ENCODE measurements at regions not wholly inside any gene's neighbourhood (a gene's known extent, or its start where the extent isn't known, plus 50 kb on each side); places are given as distances from the start of the nearest gene placed in this dataset.
"Not testable (repeated sequence)": the region's sequence is repeated elsewhere in the genome, so short reads cannot be mapped to it uniquely, and the experiment has no call there.

DNA sequence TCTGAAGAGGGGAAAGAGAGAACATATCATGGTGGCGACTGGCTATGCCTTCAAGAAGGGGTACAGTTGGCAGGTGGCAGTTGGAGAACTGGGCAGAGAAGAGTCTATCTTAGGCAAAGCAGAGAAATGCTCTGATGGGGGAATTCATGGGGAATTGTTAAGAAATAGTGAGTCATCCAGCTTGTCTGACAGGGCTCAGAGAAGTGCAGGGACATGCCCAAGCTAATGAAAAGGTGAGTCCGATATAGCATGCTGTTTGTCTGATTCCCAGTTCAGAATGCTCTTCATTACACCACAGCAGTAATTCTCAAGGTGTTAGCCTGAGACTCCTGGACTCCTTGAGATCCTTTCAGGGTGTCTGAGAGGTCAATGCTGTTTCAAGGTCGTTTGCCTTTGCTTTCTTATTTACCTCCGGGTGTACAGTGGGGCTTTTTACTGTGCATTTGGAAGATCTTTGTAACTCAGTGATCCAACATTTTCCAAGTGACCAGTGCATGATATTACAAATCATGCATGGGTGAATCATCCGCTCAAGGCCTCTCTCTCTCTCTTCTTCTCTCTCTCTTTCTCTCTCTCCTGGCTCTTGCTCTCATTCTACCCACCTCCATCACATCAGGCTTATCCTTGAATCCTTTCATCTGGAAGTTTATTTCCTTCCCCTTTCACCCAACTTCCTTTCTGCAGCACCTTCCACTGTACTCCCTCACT, 51.5 kb upstream of the PAX8 start:
- CTCF ChIA-PET; H3K4me3 Mint-ChIP-seq; H3K4me3 ChIP-seq (ENCODE audit: low read length); intact Hi-C loops (cut with DNase I, micrococcal nuclease); H3K27ac ChIP-seq (ENCODE audit: low read depth in 1 of 2, low read length in 2 of 2); POLR2A ChIA-PET; ATAC-seq (ENCODE audit: poor library complexity); H3K36me3 Mint-ChIP-seq (ENCODE audit: low read depth); H3K4me1 ChIP-seq (ENCODE audit: insufficient read depth, low read length); DNase-seq; H3K36me3 ChIP-seq (ENCODE audit: insufficient read depth, low read length); H3K27me3 Mint-ChIP-seq; H3K4me1 Mint-ChIP-seq (ENCODE audit: low read depth); H3K9me3 Mint-ChIP-seq; H3K27ac Mint-ChIP-seq; H3K27me3 ChIP-seq (ENCODE audit: control insufficient read depth in 1 of 2, insufficient read depth in 2 of 2, low read length in 2 of 2); H3K9me3 ChIP-seq (ENCODE audit: control insufficient read depth in 1 of 2, insufficient read depth in 1 of 2, low read length in 2 of 2): not testable (repeated sequence)

DNA sequence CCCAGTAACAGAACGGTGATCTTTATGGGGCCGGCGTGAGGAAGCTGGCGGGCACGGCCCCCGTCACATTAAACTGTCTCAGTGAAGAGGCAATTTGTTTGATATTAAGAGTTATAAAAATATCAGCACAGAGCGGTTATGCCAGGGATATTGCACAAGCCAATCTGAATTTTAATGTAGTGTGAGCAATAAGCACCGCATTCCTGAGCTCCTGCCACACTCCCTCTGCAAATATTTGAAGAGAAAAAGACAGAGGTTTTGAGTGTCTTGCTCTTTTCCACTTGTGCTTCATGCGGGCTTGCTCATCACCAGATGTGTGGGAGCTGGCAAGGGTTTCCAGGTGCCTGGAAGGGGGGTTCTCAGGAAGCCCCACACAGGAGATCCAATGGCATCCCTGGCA, 50.3 kb upstream of the PAX8 start:
- H3K4me1 ChIP-seq (ENCODE audit: insufficient read depth, low read length); CTCF ChIA-PET; H3K36me3 Mint-ChIP-seq (ENCODE audit: low read depth); POLR2A ChIA-PET; H3K27me3 ChIP-seq (ENCODE audit: control insufficient read depth in 1 of 2, insufficient read depth in 2 of 2, low read length in 2 of 2); H3K4me3 ChIP-seq (ENCODE audit: low read length); H3K9me3 Mint-ChIP-seq; H3K36me3 ChIP-seq (ENCODE audit: insufficient read depth, low read length); H3K4me1 Mint-ChIP-seq (ENCODE audit: low read depth); ATAC-seq (ENCODE audit: poor library complexity); H3K4me3 Mint-ChIP-seq; H3K9me3 ChIP-seq (ENCODE audit: control insufficient read depth in 1 of 2, insufficient read depth in 1 of 2, low read length in 2 of 2); H3K27ac Mint-ChIP-seq; DNase-seq; intact Hi-C loops (cut with DNase I, micrococcal nuclease); H3K27me3 Mint-ChIP-seq; H3K27ac ChIP-seq (ENCODE audit: low read depth in 1 of 2, low read length in 2 of 2): not testable (repeated sequence)

DNA sequence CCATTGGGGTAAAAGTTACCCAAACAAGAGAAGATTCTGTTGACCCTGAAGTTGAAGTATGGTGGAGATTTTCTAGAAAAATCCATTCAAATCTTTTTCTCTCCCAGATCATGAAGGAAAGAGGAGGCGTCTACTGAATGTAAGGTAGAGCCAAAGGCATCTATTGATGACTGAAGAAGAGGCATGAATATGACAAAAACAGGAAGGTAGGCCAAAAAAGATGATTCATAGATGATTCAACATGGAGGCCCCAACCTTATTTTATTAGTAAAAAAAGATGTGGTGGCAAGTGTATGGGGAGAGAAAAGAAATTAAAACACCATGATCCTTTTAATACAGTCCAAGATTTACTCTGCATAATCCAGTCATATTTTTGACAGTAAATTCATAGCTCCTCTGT, 49.9 kb upstream of the PAX8 start:
- intact Hi-C loops (cut with DNase I, micrococcal nuclease); ATAC-seq (ENCODE audit: poor library complexity); H3K9me3 ChIP-seq (ENCODE audit: control insufficient read depth in 1 of 2, insufficient read depth in 1 of 2, low read length in 2 of 2); H3K27me3 Mint-ChIP-seq; DNase-seq; H3K27ac ChIP-seq (ENCODE audit: low read depth in 1 of 2, low read length in 2 of 2); H3K9me3 Mint-ChIP-seq; CTCF ChIA-PET; H3K4me3 ChIP-seq (ENCODE audit: low read length); H3K27ac Mint-ChIP-seq; H3K4me1 ChIP-seq (ENCODE audit: insufficient read depth, low read length); H3K36me3 Mint-ChIP-seq (ENCODE audit: low read depth); H3K4me3 Mint-ChIP-seq; H3K27me3 ChIP-seq (ENCODE audit: control insufficient read depth in 1 of 2, insufficient read depth in 2 of 2, low read length in 2 of 2); POLR2A ChIA-PET; H3K4me1 Mint-ChIP-seq (ENCODE audit: low read depth); H3K36me3 ChIP-seq (ENCODE audit: insufficient read depth, low read length): not testable (repeated sequence)
